ENCODE measurements at regions not wholly inside any gene's neighbourhood (a gene's known extent, or its start where the extent isn't known, plus 50 kb on each side); places are given as distances from the start of the nearest gene placed in this dataset.
"Not testable (repeated sequence)": the region's sequence is repeated elsewhere in the genome, so short reads cannot be mapped to it uniquely, and the experiment has no call there.

DNA sequence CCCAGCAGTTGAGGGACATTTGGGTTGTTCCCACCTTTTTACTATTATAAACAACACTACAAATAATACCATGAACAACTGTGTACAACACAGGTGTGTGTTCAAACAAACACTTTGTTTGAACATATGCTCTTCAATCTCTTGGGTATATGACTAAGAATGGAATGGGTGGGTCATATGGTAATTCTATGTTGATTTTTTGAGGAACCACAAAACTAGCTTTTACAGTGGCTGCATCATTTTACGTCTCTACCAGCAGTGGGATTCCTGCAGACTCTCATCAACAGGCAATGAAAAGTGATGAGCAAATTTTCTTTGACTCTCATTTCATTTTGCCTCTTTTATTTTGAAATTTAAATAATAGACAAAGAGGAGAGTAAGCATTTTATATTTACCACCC lies 116.9 kb upstream of the KLF14 start:
- DNase-seq = no peak

DNA sequence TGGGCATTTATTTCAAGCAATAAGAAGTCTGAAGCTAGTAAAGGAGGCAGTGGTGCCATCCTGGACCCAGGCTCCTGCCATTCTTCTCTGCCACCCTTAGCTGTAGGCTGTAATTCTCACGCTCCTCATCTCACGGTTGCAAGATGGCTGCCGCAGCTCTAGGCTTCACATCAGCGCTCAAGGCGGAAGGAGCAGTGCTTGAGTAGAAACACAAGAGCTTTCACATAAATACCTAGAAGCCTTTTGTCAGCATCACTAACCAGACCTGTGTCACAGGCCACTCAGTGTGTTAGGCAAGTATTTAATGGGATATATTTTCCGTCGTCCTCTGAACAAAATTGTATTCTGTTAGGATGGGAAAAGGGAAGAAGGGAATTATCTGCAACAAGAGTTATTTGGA lies 118.9 kb upstream of the KLF14 start:
- DNase-seq = no peak

DNA sequence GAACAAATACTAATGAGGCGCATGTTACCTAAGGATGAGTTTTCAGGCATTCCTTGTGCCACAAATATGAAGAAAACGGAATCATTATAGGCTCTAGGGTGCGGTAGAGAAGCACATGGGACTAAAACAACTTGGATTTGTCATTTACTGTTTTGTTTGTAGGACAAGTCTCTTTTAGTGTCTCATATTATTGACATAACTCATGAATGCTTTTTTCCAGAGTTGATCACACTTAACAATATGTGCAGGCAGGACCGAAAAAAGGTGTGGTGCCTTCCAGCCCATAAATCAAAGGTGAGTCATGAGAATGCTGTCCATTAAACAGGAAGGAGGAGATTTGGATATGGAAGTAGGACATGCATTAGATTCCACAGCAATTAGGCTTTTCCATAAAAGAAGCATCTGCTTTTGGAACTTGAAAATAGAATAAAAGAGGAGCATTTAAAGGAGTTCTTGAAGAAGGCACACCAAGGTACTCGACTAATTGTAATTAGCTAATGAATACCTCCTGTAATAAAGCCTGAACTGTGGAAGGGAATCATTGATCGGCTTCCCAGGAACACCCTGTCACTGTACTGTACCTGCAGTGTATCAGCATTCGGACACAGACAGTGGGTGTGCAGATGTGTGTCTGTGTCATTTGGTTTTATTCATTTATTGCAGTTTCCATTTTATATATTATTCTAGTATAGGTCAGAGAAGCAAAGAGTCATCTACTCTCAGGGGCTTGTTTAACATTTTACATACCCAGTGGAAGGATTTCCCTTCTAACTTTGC lies 119.7 kb upstream of the KLF14 start:
- no peak for DNase-seq

DNA sequence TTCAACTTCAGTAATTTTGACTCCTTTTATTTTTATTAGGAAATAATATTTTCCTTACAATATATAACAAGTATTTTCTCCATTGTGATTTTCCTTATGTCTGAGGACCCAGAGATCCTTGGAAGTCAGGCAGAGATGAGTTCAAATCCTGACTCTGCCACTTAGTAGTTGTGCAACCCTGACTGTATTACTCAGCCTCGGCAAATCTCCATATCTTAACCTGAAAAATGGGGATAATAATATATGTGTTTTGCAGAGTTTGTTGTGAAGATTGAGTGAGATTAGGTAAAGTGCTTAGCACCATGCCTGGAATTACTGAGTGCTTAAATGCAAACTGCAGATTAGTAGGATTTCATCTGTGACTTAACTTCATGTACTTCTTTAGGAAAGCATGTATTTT lies 120.5 kb upstream of the KLF14 start:
- DNase-seq = no peak

DNA sequence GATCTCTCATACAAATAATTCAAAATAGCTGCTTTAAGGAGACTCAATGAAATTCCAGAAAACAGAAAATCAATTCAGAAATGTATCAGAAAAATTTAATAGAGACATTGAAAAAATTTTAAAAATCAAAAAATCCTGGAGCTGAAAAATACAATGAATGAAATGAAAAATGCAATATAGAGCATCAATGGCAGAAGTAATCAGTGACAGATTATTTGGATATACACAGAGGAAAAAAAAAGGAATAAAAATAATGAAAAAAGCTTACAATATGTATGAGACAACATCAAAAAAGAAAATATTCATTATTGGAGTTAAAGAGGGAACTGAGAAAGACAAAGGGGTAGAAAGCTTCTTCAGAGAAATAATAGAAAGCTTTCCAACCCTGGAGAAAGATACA lies 122.9 kb upstream of the KLF14 start:
- no peak for DNase-seq

DNA sequence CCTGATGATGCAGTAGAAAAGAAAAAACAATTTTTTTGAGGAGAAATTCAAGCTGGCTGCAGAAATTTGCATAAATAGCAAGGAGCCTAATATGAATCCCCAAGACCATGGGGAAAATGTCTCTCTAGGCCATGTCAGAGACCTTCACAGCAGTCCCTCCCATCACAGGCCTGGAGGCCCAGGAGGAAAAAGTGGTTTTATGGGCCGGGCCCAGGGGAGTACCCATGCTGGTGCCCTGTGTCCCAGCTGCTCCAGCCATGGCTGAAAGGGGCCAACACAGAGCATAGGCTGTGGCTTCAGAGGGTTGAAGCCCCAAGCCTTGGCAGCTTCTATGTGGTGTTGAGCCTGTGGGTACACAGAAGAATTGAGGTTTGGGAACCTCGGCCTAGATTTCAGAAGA lies 126.8 kb upstream of the KLF14 start:
- not testable (repeated sequence) for DNase-seq

DNA sequence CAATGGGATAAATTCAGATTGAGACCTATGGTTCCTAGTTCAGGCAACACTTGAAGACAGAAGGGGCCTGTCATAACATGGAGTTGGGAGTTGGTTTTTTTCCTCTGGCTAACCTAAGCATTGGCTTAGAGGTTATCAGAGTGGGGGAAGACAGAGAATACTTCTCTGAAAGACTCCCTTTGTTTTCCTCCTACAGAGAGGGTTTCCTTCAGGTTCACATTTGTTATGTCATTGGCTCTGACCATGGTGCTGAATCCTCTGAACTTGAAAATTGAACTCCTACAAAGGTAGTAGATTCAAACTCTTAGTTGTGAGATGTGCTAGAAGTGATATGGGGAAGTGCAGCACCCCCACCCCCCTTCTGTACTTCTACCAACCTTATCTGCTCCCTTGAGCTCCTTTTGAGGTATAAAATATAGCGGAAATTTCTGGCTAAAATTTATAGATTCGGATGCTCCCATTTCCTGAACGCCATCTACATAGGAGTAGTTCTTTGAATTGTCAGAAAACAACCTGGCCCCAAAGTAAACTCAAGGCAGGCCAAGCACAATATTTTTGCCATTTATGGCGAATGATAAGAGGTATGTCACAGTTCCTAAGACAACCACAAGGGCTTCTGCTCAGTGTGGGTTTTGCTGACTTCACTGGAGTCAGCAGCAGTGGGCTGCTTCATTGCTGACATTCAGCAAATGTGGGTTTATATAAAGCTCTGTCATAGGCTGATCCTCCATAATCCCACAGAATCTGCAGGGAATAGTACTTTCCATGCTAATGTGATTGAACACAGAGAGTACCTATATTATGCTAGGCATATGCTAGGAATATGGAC lies 131.6 kb upstream of the KLF14 start:
- DNase-seq = peak; percentile 71

DNA sequence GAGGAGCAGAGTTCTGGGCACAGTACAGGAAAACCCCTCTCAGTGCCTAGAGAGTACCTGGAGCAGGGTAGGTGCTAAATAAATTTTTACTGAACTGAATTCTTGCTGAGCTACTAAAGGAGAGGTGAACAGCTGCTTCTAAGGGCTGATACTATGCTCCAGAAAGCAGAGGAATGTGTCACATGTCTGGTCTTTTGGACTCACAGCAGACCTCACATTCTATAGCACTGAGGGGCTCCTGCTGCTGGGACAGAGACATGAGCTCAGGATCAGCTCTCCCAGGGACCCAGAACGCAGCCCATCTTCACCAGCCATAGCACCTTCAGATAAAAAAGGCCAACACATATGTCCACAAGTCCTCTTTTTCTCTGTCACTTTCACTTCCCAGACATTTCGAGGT lies 133.0 kb upstream of the KLF14 start:
- no peak for DNase-seq

DNA sequence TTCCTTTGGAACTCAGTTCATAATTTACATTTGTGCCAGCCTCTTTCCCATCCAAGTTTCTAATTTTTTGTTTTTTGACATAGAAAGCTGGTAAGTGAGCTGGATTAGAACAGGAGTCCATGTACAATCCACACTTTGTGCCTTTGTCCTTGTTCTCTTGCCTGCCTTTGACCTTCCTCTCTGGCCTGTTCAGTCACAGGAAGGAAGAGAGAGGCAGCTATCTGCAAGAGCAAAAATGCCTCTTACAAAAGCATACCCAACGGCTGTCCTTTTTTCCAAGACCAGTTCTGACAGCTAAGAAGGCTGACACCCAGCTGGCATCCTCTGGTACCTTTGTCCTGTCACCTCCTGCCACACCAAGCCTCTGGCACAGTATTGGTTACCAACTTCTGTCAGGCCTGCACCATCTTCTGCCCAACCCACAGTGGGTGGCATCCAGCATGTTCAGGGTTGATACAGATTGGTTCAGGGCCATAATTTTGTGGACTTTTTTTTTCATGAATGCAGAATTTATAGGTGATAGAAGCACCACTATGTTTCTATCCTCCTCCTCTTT lies 133.7 kb upstream of the KLF14 start:
- DNase-seq = no peak

DNA sequence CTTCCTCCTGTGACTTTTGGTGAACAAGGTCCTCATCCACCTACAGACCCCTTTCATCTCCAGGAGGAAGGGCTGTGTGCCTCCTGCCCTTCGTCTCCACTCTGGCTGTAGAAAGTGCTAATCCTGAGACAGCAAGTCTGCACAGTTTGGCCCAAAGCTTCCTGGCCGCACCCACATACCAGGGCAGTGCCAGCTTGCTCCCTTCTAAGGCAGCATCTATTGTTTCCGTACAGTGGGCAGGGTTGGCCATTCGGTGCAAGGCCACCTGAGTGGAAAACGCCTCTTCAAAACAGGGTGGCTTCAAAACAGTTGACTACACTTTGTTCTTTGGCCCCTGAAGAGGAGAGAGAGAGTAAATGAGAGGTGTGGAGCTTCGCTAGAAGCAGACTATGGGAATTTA lies 134.1 kb upstream of the KLF14 start:
- DNase-seq = no peak

DNA sequence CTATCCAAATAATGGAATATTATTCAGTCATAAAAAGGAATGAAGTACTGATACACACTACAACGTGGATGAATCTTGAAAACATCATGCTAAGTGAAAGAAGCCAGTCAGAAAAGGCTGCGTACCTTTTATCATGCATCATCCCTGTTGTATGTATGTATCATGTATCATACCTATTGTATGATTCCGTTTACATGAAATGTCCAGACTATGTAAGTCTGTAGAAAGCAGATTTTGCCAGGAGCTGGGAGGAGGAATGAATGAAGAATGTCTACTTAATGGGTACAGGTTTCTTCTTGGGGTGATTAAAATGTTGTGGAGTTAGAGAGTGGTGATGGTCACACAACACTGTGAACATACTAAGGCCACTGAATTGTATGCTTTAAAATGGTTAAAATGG lies 135.9 kb upstream of the KLF14 start:
- no peak for DNase-seq

DNA sequence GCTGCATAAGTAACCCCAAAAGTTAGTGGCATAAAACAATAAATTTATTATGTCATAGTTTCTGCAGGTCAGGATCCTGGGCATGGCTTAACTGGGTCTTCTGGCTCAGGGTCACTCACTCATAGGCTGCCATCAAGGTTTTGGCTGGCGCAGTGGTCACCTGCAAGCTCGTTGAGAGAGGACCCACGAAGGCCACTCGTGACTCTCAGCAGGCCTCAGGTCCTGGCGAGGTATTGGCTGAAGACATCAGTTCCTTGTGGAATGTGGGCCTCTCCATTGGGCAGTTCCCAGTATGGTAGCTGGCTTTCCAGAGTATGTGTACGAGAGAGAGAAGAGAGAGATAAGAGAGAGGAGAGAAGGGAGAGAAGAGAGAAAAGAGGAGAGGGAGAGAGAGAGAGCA lies 138.3 kb upstream of the KLF14 start:
- DNase-seq = no peak

DNA sequence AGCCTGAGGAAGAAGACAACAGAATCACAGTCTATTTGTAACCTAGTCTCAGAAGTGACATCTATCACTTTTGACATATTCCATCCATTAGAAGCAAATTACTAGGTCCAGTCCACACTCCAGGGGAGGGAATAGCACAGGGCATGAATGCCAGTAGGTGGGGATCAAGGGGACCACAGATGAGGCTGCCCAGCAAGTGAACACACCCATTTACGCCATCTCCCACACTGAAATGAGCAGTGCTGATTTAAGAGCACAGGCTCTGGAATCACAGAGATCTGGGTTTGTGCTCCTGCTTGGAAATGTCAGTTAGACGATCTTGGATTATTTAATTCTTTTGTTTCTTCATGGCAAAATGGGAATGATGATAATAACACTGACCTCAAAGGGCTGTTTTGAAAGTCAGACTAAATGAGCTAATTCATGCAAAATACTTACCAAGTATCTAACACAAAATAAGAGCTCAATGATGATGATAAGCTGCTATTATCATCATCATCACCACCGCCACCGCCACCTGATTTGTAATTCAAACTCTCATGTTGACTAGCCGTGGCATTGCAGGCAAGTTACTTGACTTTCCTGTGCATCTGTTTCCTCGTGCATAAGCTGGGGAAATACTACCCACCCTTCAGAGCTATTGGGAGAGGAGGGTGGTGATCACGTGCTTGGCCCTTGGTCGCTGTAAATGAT lies 138.9 kb upstream of the KLF14 start:
- no peak for DNase-seq

DNA sequence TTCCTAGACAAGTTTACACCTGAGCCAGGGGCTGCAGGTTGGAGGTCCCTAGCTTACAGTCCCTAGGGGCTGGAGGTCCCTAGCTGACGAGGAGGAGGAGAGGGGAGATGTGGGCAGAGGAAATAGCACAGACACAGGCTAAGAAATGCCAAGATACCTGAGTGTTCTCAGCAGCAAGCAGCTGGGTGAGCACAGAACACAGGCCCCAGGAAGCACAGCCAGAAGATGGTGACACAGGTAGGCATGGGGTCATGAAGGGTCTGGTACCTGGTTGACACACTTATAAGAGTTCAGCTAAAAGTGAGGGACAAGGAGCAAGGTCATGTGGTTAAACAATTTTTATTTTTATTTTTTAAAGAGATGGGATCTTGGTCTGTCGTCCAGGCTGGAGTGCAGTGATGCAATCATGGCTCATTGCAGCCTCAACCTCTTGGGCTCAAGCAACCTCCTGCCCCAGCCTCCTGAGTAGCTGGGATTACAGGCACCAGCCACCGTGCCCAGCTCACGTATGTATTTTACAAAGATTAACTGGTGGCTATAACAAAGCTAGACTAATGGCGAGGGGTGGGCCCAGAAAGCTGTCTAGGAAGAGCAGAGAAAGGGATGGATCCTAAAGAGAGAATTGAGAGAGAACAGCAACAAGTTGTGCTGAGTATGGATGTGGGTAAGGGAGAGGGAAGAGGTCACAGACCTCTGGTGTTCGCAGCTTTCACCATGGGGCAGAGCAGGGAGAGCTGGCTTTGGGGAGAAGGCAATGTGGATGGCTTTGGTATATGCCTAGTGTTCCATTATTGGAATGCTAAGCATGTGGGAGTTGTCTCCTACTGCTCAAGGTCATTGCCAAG lies 140.3 kb upstream of the KLF14 start:
- no peak for DNase-seq

DNA sequence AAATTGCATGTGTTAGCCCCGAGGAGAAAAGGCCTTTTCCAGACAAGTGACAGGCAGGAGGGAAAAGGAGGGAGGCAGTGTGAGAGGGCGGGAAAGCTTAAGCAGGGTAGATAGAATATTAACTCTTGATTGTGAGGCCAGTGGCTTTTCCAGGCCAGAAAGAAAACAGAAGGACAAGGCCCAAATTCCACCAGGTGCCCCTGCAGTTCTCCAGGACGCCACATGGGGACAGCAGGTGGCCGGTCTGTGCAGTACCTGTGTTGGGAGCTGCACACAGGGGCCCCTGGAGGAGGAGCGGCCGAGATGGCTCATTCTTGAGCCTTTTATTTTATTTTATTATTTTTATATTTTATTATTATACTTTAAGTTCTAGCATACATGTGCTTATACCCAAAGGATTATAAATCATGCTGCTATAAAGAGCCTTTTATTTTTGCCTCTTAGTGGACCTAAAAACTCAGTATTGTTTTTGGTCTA lies 141.3 kb upstream of the KLF14 start:
- DNase-seq = no peak

DNA sequence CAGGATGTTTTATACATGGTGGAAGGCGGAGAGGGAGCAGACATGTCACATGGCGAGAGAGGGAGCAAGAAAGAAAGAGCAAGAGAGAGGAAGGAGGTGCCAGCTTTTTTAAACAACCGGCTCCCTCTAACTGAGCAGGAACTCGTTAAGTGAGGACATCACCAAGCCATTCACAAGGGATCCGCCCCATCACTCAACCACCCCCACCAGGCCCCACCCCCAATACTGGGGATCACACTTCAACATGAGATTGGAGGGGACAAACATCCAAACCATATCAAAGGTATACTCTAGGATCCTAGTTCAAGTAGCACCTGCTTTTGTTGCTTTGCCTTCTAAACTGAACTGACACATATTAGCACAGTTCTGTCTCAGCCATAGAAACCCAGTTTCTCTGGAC lies 141.9 kb upstream of the KLF14 start:
- no peak for DNase-seq

DNA sequence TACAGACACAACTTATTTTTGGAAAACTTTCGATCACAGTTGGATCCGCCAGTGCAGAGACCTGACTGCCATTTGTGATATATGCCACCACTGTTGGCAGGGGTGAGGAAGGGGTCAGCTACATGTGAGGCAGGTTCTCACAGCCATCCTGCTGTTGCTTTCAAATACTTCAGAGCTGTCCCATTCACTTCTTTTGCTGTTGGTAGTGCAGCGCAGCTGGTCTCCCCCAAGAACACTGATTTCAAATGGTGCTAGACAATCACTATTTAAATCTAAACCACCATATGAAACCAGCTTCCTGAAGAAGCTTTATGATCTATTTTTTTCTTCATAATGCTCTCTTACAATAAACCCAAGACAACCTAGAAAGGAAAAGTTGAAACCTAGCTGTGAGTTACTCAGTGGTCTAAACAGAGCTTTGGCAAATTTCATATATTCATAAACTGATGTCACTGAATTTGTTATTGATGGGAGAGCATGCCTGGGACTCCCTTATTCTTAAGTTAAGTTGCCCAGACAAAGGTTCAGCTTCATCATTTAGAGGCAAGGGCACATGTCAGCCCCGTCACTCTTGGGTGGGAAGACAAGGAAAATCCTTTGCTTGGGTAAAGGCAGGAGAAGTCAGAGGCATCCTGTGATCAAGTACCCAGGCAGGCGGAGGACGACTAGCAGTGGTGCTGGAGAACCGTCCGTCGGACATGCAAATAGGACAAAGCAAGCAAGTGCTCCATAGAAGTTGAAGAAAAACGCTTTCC lies 143.4 kb upstream of the KLF14 start:
- DNase-seq = no peak

DNA sequence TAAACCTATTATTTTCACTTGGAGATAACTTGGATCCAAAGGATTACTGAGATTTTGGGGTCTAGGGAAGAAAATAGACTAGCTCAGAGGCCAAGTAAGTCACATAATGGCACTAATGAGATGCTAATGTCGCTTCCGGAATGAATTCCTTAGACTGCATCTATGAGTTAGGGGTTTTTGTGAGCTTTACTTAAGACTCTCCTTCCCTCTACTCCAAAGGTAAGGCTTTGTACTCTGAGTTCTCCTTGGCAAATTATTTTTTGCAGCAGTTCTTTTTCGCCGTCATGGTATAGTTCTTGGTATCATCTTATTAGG lies 143.9 kb upstream of the KLF14 start:
- no peak for DNase-seq

DNA sequence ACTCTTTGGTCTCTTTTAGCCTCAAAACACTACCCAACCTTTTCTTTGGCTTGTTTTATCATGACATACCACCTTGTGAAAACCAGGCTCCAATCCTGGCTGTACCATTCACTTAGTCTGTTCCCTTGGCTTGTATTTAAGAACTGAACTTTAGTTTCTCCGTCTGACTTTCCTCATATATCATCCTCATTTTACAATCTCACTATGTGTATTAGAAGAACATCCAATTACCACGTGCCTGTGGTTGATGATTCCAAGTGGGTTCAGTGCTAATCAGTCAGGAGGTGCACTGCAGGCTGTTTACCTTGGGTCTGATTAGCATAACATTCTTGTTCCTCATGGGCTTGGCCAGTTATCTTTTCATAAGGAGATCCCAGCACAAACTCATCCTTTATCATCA lies 144.8 kb upstream of the KLF14 start:
- DNase-seq = no peak

DNA sequence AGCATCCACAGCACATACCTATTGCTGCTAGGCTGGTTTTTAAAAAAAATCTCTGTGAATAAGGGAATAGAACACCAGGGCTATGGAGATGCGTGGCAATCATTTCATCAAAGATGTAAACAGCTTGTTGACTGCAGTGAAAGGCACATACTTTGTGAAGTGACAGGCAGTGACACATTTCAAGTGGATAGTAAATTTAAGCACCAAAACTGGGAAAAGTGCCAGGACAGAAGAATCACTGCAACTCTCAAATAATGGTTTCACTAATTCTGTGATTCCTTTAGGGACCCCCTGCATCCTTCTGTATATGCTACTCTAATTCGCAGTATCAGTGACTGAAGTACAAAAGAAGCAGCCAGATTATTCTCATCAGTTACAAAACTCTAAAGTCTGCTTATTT lies 145.2 kb upstream of the KLF14 start:
- no peak for DNase-seq

DNA sequence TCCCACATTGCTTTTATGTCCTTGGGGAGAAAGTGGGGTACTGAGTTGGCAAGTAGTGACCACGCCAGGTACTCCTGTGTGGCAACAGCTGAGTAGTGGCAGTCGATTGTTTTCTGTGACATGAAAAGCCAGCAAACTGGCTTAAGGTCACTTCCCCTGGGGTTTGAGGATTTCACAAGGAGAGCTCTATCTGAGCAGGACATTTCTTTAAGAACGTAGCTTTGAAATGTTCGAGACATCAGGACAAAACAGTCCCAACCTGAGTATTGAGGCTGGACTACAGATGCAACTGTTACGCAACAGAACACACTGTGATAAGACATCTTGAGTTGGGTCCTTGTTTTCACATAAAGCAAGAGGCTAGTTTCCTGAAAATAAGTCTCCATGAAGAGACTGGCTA lies 146.7 kb upstream of the KLF14 start:
- no peak for DNase-seq

Data from eye (tissue), 1 donor.